ENCODE measurements at regions not wholly inside any gene's neighbourhood (a gene's known extent, or its start where the extent isn't known, plus 50 kb on each side); places are given as distances from the start of the nearest gene placed in this dataset.
A peak's percentile ranks its signal among the peaks of the same experiment; 100 is the strongest.

DNA sequence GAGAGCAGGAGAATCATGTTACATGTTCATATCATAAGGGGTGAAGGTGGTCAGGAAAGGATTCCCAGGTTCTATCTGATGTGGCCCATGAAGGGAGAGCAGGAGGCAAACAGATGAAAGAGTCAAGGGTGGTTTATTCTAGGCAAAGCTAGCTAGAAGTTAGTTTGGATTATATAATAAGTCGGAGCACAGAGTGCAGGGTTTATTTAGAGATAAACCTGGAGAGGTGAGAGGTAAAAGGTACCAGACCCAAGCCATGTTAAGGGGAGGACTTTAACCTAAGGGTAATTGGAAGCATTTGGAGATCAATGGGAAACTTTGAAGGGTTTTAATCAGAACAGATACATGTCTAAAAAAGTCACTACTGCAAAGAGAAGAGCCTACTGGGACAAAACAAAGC is 69.2 kb upstream of the LRATD1 start:
- Histone ChIP-seq H3K4me1 (peaks cover 5% of the 10 kb centered on the region), H3K27ac (no peak overlapping the region), H3K4me3 (no peak overlapping the region), H3K36me3 (no peaks in the 10 kb centered on the region), H3K27me3 (no peaks in the 10 kb centered on the region), H3K9me3 (no peaks in the 10 kb centered on the region)
- no peak for TF ChIP-seq POLR2AphosphoS5 (IDR thresholded peaks at IDR 0.05; ENCODE audit: insufficient read depth in 1 of 2, low read depth in 1 of 2)
- TF ChIP-seq, protein P1, sequence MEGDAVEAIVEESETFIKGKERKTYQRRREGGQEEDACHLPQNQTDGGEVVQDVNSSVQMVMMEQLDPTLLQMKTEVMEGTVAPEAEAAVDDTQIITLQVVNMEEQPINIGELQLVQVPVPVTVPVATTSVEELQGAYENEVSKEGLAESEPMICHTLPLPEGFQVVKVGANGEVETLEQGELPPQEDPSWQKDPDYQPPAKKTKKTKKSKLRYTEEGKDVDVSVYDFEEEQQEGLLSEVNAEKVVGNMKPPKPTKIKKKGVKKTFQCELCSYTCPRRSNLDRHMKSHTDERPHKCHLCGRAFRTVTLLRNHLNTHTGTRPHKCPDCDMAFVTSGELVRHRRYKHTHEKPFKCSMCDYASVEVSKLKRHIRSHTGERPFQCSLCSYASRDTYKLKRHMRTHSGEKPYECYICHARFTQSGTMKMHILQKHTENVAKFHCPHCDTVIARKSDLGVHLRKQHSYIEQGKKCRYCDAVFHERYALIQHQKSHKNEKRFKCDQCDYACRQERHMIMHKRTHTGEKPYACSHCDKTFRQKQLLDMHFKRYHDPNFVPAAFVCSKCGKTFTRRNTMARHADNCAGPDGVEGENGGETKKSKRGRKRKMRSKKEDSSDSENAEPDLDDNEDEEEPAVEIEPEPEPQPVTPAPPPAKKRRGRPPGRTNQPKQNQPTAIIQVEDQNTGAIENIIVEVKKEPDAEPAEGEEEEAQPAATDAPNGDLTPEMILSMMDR (IDR thresholded peaks at IDR 0.05): no peak
- TF ChIP-seq POLR2A (IDR thresholded peaks at IDR 0.05): no peak
- no peak for DNase-seq (ENCODE audit: extremely low spot score in 2 of 2)
- intact Hi-C loops (cut with DNase I): no loop called here

DNA sequence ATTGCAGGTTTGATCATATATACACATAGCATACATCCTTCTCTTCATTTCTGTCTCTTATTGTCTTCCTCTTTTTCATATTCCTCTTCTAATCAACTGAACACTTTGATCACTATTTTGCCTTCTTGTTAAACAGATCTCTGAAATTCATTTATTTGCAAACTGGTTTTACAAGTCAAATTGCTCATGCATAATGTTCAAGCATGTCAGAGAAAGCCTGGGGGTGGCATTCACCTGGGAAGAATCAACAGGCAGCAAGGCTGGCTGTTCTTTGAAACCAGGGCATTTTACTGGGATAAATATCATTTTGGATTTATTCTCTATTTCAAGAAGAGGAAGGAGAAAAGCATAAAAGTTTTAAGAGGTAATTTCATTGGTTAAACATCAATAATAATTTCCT is 66.9 kb upstream of the LRATD1 start:
- Histone ChIP-seq H3K9me3 (no peaks in the 10 kb centered on the region), H3K36me3 (no peaks in the 10 kb centered on the region), H3K4me1 (no peaks in the 10 kb centered on the region), H3K27ac (no peak overlapping the region), H3K4me3 (no peak overlapping the region), H3K27me3 (no peaks in the 10 kb centered on the region)
- intact Hi-C loops (cut with DNase I): no loop called here
- DNase-seq (ENCODE audit: extremely low spot score in 2 of 2): no peak
- TF ChIP-seq POLR2AphosphoS5 (IDR thresholded peaks at IDR 0.05; ENCODE audit: insufficient read depth in 1 of 2, low read depth in 1 of 2) (no peak), POLR2A (IDR thresholded peaks at IDR 0.05) (no peak)
- TF ChIP-seq, protein P1 (IDR thresholded peaks at IDR 0.05): no peak

DNA sequence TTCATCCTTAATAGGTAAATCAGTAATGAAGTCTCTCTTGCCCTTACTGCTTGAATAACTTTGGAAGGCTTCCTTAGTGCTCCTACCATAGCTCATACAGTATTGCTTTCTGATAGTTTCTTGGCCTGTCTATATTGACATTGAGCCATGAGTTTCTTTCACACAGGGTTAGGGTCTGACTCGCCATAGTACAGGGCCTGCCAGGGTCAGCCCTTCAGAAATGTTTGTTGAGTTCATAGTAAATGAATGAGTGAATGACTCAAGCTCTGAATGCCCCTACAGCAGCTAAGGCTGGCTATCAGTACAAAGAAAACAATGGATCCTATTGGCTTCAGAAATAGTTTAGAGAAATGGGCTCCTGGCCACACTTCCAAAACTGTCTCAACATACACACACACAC is 65.0 kb upstream of the LRATD1 start:
- intact Hi-C loops (cut with DNase I): no loop called here
- H3K4me1 ChIP-seq: no peaks in the 10 kb centered on the region
- H3K9me3 ChIP-seq: no peaks in the 10 kb centered on the region
- TF ChIP-seq, protein P1 (IDR thresholded peaks at IDR 0.05): no peak
- no peak for TF ChIP-seq POLR2AphosphoS5 (IDR thresholded peaks at IDR 0.05; ENCODE audit: insufficient read depth in 1 of 2, low read depth in 1 of 2)
- no peak for TF ChIP-seq POLR2A (IDR thresholded peaks at IDR 0.05)
- H3K36me3 ChIP-seq: no peaks in the 10 kb centered on the region
- no peaks in the 10 kb centered on the region for H3K27me3 ChIP-seq
- H3K4me3 ChIP-seq: no peak overlapping the region
- DNase-seq (ENCODE audit: extremely low spot score in 2 of 2): no peak
- H3K27ac ChIP-seq: no peak overlapping the region

DNA sequence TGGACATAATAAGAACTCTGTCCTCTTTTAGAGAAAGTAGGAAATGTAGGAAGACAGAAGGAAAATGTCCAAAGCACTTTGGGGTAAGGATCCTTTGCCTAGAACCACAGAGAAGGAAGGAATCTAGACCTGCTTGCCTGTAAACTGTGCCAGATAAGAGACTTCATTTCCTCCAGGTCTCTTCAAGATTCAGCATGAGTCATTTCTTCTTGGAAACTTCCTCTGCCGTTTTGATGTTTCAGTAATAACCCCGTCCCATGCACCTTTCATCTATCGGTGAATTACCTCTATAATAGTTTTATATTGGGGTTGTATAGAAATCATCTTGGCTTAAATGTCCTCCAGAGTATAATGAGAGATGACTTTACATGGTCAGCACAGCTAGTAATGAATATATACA is 63.2 kb upstream of the LRATD1 start:
- TF ChIP-seq POLR2AphosphoS5 (IDR thresholded peaks at IDR 0.05; ENCODE audit: insufficient read depth in 1 of 2, low read depth in 1 of 2) (peak in 1 of 2 donors; percentile 32), POLR2A (IDR thresholded peaks at IDR 0.05) (no peak)
- TF ChIP-seq, protein P1 (IDR thresholded peaks at IDR 0.05): no peak
- no peaks in the 10 kb centered on the region for H3K4me1 ChIP-seq
- H3K27ac ChIP-seq: no peak overlapping the region
- H3K36me3 ChIP-seq: no peaks in the 10 kb centered on the region
- H3K4me3 ChIP-seq: no peak overlapping the region
- DNase-seq (ENCODE audit: extremely low spot score in 2 of 2): no peak
- H3K9me3 ChIP-seq: no peaks in the 10 kb centered on the region
- intact Hi-C loops (cut with DNase I): no loop called here
- H3K27me3 ChIP-seq: no peaks in the 10 kb centered on the region

DNA sequence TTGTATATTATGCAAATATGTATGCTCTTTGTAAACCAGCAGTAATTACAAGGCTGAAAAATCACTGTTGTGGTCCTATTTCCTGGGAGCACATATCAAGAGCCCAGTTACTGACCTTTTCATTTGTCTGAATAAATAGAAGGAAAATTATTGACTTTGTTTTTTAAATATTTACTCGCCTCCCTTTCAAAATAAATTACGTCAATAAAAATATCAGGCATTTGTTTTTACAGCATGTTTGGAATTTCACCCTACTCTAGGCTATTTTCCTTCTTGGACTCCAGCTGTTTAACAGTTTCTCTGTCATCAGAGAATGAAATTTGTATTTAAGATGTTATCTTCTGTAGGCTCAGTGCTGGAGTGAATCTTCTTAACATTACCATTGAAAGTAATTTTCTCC is 59.9 kb upstream of the LRATD1 start:
- H3K36me3 ChIP-seq: no peaks in the 10 kb centered on the region
- intact Hi-C loops (cut with DNase I): no loop called here
- H3K27ac ChIP-seq: no peak overlapping the region
- H3K4me3 ChIP-seq: no peak overlapping the region
- TF ChIP-seq, protein P1 (IDR thresholded peaks at IDR 0.05): no peak
- H3K27me3 ChIP-seq: no peaks in the 10 kb centered on the region
- no peaks in the 10 kb centered on the region for H3K9me3 ChIP-seq
- H3K4me1 ChIP-seq: no peaks in the 10 kb centered on the region
- no peak for DNase-seq (ENCODE audit: extremely low spot score in 2 of 2)

Data from vagina (tissue), 2 donors.